ENCODE measurements at regions not wholly inside any gene's neighbourhood (a gene's known extent, or its start where the extent isn't known, plus 50 kb on each side); places are given as distances from the start of the nearest gene placed in this dataset.

DNA sequence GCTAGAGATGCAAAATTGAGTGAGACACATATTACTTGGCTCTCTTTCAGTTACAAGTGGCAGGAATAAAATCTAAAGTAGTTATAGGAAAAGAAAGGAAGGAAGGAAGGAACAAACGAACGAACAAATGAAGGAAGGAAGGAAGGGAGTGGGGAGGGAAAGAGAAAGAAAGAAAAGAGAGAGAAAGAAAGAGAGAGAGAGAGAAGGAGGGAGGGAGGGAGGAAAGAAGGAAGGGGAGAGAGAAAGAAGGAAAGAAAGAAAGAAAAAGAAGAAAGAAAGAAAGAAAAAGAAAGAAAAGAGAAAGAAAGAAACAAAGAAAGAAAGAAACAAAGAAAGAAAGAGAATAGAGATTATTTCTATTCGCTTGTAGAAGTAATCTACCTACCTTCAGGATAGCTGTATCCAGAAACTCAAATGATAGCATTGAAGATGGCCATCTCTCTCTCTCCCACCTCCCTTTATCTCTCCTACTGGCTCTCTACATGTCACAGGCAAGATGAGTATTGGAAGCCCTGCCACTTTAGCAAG lies 229.7 kb upstream of the TLE3 start:
- DNase-seq (ENCODE audit: low read depth), result no peak

DNA sequence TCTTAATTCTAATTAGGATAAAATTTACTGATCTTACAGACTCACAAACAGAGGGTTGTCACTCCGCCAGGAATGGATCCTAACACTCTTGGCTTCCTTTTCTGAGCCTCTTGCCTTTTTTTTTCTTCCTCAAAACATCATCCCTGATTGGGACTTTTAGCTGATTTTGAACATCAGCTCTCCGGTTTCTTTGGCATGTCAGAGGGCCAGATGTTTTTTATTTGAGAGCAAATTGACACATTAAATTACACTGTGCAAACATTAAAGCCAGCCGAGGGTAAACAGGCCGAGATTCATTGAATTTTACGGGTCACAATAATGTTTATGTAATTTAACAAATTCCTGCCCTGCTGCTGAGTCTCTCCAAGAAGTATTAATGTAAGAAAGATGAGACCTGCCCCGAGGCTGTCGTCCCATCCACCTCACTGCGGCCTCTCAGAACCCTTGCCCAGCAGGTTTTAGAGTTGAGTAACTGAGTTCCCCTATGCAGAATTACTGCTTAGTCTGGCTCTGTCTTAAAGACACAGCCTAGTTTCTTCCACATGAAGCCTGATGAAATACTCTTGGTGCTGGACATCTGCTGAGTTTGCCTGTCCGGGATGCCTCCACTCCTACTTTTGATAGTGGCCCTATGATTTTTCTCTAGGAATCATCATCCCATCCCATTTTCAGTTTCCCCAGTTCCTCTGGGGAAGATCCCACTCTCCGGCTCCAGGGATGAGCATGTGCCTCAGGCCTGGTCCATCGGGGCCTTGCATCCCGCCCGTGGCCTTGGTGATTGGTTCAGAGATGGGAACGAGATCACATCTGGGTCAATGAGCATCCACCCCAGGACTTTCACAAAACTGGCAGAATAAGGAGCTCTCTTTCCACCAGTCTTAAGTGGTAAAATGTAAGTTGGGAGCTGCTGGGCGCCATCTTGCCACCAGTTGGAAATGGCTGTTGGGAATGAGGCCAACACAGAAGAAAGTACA lies 226.6 kb upstream of the TLE3 start:
- DNase-seq (ENCODE audit: low read depth), result peak; percentile 86

- DNase-seq (ENCODE audit: low read depth), result peak; percentile 43
These were observed 225.6 kb upstream of the TLE3 start for GRCh38 chr15:70323111-70323851.

- DNase-seq (ENCODE audit: low read depth), result no peak
These were observed 224.4 kb upstream of the TLE3 start for GRCh38 chr15:70322051-70322668.

DNA sequence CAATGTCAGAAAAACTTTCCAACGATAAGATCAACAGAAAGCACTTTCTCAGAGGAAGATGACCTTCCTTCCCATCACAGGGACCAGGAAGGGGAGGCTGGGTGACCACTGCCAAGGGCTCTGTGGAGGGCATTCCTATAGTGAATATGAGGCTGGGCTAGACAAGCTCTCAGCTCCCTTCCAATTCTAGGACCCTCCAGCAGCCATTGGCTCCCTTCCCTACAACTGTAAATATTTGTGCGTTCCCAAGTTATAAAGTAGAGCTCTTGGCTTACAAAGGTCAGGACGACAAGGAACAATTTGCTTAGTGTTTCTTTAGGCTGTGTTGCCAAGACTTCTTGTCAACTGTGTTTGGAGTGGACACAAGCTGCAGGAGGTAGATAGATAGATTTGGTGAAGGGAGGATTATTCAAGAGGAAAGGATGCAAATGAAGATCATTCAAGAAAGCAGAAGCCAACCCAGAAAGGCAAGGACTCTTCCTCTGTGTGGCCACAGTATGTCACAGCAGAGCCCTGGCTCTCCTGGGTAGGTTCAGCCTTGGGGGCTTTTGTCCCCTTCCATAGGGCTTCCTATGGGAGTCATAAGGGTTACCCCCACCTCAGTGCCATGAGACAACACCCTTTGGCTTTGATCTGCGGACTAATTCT lies 223.6 kb upstream of the TLE3 start:
- no peak for DNase-seq (ENCODE audit: low read depth)

DNA sequence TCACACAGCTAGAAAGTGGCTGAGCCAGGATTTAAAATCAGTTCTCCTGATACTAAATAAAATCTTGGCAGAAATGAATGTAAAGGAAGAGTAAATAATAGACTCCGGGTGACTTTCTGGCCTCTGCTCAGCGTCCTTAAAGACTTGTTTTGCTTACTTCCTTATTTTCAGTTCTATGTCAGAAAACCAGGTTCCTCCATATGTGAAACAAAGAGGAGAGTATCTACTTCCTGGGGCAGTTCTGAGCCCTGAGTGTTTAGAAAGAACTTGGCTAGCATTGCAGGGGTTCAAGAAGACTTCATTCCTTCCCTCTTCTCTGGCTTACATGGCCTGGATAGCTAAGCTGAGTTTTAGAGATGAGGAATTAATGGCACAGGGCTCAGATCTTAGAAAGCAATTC lies 222.8 kb upstream of the TLE3 start:
- no peak for DNase-seq (ENCODE audit: low read depth)

DNA sequence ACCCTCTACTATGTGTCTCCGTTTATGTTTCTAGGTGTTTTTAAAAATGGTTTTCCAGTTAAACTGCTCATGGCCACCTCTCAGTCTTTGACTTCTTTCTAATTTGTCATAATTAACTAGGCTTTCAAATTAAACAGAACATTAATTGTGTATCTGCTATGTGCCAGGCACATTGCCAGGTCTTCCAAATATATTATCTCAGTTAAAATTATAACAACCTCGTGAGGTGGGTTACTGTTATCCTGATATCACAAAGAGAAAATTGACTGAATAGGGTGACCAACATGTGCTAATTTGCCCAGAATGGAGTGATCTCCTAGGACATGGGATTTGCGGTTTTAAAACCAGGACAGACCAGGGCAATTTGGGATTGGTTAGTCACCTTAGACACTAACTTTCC lies 222.4 kb upstream of the TLE3 start:
- no peak for DNase-seq (ENCODE audit: low read depth)

DNA sequence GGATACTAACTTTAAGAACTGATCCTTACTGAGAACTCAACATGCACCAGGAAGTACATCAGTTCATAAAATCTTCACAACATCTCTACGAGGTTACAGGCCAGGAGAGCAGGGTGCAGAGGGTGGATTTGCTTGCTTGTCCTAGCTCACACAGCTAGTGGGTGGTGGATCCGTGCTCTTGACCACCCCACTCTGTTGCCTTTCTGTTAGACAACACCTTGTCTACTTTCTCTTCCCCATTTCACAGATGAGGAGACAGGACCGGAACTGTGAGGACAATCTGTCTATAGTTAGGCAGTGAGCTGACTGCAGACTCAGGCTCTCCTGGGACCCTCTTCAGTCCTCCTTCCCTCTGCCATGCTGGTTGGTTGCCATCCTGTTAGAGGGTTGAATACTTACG lies 221.7 kb upstream of the TLE3 start:
- DNase-seq (ENCODE audit: low read depth), result no peak

- DNase-seq (ENCODE audit: low read depth), result peak; percentile 30
These were observed 221.1 kb upstream of the TLE3 start for GRCh38 chr15:70318594-70319465.

DNA sequence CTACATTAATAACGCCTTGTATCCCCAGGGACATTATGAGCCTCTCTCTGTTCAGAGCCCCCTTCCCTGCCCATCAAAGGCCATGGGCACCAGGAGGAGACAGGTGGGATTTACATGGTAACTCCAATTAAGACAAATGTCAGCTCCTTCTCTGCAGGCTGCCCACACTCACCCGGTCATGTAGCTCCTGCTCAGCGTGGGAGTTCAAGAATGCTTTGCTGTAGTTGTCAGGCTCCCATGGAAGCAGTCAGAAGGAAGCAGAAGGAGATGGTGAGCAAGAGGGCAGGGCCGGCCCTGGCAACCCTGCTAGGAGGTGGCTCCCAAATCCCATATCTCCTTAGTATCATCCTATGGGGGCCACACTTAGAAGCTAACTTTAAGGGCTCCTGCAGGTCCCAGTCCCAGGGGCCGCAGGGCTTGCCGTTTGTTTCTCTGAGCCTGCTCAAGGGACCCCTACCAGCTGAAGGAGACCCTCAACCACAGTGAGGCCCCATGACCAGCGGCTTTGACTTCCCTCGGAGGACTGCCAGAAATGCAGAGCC lies 218.4 kb upstream of the TLE3 start:
- no peak for DNase-seq (ENCODE audit: low read depth)

DNA sequence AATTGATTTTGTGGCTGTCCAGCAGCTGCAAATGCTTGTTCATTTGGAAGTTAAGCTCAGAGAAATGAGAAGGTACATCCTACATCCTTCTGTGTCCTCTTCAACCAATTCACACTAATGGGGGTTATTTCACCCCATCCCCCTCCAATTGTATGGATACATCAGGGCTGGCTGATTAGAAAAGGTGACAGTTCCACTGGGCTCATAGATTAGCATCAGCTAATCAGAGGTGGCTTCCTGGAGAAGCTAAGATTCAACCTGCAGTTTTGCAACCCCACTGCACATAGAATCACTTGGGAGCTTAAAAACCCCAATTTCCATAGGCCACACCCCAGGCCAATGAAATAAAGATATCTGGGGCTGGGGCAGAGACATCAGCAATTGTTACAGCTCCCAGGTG lies 217.7 kb upstream of the TLE3 start:
- no peak for DNase-seq (ENCODE audit: low read depth)

DNA sequence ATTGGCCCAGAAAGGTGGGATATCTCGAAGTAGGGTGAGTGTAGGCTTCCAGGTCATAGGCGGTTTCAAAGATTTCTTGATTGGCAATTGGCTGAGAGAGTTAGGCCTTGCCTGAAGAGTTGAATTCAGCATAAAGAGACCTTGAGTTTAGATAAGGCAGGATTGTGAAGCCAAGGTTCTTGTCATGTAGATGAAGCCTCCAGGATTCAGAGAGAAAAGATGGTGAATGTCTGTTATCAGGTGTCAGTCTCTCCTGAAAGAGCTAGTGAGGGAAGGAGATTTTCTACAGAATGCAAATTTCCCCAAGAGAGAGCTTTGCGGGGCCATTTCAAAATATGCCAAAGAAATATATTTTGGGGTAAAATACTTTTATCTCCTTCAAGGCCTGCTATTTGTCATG lies 217.0 kb upstream of the TLE3 start:
- no peak for DNase-seq (ENCODE audit: low read depth)

DNA sequence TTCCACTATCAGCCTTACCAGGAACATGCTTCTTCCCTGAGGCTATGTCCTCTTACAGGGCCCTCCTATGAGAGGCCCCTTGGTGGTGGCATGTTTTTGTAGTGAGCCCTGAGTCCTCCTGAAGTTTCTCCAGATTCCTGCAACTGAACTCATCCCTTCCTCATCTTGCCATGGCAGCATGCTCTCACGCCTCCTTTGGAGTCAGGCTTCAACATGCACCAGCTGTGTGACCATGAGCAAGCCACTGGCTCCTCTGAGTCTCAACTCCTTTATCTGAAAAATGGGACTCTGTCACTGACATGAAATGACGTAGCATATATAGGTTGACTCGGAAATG lies 216.3 kb upstream of the TLE3 start:
- no peak for DNase-seq (ENCODE audit: low read depth)

GRCh38 chr15:70313099-70314017 lies 215.6 kb upstream of the TLE3 start:
- DNase-seq (ENCODE audit: low read depth), result no peak

DNA sequence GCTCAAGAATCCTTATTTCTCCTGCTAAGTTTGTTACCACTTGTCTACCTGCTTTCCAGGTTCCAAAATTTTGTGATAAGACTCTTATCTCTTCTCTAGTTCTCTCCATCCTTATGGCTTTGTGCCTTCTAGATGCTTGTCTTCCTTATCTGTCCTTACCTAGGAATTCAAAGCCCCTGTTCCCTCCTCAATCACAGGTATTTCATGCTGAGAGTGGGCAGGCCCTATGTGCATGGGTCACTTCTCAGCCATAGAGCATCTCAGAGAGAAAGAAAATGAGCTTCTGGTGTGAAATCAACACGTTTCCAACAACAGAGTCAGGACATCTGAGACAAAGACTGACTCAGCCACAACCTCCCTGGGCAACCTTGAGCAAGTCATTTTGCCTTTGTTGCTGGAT lies 214.1 kb upstream of the TLE3 start:
- DNase-seq (ENCODE audit: low read depth), result no peak

- no peak for DNase-seq (ENCODE audit: low read depth)
These were observed 212.0 kb upstream of the TLE3 start for GRCh38 chr15:70309716-70310115.

DNA sequence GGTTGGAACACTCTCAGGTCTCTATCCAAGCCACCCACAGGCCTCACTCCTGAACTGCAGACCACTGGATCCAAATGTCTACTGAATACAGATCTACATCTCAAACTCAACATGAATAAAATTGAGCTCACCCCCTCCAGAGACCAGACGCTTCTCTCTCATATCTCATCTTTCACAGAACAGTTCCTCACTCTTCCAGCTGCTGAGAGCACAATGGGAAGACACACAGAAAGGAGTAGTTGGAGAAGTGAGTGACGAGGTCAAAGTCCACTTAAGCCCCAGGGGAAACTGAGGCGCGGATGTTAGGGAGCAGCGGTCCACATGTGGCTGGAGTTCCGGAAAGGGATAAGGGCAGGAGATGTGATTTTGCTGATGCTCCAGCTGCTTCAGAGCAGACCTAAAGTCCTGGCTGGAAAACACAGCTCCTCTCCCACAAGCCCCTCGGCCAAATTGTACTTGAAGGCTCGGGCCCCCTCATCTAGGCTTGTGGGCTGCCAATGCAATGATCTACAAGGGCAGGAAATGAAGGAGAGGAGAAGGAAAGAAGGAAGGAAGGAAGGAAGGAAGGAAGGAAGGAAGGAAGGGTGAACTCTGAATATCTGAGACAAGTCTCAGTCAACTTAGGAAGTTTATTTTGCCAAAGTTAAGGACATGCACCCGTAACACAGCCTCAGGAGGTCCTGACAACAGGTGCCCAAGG lies 211.2 kb upstream of the TLE3 start:
- no peak for DNase-seq (ENCODE audit: low read depth)

DNA sequence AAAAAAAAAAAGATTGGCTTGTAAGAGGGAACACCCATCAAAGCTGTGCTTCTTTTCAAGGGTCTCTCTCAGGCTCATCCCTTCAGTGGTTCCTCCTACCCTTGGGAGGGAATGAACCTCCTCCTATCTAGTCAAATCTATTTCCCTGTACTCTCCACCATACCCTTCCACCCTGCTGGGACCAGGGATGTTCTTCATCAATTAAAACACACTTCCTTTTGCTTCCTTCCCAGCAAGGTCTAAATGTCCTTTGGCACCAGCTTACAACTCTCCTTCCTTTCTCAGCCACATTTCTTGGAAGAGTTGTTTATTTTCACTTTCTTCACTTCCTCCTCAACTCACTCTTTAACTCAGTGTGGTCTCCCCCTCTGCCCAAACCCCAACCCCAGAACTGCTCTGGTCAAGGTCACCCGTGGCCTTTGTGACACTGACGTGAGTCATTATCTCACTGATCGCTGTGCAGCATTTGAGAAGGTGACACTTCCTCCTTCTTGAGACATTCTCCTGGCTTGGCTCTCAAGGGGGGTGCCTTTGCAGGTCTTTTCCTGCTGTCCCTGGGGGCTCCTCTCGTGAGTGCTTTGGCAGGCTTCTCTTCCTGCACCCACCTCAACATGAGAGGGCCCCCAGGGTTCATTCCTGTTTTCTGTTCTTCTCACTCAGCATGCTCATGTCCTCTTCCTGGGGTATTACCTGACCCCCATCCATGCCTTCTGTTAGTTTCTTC lies 210.5 kb upstream of the TLE3 start:
- DNase-seq (ENCODE audit: low read depth), result peak; percentile 31

Data from M059J (cell line).